ENCODE measurements at regions not wholly inside any gene's neighbourhood (a gene's known extent, or its start where the extent isn't known, plus 50 kb on each side); places are given as distances from the start of the nearest gene placed in this dataset.

DNA sequence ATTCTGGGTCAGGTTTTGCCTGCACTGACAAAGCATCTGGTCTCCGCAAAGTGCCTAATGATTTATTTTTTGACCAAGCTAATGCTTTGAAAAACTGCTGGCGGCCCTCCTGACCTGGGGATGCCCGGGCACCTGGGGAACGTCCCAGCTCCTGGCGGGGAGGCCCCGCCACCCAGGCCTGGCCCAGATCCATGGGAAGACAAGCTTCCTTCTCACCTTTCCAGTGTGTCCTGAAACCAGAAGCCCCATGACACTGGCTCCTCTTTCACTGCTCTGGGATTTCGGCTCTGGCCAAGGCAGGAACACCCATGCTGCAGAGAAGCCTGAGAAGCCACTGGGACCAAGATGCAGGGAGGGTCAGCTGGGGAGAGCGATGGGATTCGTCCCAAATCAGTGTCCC is 144.1 kb downstream of the SEC61B start:
- DNase-seq (ENCODE audit: low read depth) = no peak

DNA sequence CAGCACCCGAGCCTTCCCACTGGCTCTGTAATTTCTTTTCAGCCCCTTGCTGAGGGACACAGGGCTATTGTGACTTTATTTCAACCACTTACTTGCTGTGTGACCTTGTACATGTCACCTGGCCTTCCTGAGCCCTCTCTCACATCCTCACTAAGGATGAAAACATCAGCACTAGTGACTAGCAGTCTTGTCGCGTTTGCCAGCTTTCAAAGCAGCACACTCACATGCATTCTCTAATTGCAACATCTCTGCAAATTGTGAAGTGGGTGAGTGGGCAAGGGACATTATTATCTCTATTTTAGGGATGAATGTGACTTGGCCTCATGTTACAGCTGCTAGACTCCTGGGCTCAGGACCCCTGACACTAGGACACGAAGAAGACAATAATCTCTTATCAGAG is 144.5 kb downstream of the SEC61B start:
- no peak for DNase-seq (ENCODE audit: low read depth)

DNA sequence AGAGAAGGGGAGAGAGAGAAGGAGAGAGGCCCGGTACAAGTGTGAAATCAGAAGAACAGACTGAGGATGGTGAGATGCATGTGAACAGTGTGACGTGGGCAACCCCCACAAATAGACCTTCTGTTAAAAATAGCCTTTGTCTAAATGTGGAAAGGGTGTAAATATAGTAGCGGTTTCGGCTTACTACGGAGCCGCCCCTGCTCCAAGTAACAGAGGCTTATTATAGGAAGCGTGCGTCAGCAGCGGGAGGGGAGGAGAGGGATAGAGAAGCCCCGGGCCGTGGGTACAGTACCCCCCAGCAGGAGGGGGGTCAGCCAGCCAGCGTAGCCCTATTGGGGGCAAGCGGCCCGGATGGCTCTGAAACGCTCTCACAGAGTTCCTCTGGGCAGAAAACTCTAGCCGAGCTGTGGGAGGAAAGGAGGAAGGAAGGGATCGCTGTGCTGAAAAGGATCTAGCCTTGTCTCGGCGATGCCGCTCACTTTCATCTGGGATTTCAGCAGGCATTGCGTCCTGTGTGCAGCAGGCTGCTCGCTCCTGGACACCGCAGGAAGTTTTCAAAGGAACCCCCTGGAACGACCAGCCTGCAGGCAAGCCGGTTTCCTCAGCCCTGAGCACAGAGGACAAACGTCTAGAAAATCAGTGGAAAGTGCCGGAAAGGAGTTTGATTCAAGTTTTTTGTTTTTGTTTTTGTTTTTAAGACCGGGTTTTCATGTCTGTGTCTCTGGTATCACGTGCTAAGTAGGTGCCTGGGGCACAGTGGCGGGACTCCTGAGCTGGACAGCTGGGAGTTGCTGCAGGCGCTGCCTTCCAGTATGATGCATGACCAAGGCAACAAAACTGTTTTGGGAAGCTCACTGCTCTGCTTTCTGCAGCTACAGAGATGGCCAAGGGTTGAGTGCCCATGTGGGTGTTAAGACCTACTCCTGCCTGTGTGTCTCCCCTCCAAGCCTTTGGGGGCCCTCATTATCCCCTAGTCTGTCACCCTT is 146.6 kb downstream of the SEC61B start:
- no peak for DNase-seq (ENCODE audit: low read depth)

DNA sequence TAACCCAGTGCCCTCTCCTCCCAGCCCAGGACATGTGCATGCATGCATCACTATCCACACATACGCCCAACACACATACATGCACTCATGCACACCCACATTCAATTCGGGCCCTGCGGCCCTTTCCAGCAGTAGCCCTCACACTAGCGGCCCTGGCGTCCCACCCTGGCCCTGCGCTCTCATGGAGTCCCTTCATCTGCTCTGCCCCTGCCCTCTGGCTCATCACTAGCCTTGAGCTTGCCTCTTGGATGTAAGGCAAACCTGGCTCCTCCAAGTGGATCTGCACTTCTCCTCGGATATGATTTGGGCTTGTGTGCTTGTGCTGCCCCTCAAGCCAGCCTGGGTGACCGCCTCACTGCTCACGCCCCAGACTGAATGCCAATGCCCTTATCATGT is 147.2 kb downstream of the SEC61B start:
- DNase-seq (ENCODE audit: low read depth) = no peak

DNA sequence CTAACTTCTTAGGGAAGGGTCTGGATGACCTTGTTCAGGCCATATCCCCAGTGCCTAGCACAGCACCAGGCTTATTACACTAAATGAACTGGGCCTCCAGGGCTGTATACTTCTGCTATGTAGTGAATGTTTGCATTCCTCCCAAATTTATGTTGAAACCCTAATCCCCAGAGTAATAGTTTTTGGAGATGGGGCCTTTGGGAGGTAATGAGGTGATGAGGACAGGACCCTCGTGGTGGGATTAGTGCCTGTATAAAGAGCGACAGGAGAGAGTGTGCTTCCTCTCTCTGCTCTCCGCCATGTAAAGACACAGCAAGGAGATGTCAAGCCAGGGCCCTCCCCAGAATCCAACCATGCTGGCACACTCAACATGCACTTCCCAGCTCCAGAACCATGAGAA is 148.3 kb downstream of the SEC61B start:
- no peak for DNase-seq (ENCODE audit: low read depth)

DNA sequence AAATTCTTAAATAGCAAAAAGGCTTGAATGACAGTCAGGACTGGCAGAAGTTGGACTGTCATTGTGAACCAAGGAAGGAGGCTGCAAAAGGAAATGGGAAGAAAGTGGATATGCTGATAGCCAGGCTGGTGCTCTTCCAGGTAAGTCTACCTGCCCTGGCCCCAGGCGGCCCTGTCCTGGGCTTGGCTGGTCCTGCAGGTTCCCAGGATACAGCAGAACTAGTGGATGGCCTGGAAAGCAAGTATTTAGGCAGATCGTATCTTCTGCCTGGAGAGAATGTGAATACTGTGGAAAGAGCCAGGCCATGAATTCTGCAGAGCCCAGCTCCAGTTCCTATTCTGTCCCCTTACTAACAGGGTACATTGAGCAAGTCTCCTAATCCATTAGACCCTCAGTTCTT is 149.3 kb downstream of the SEC61B start:
- no peak for DNase-seq (ENCODE audit: low read depth)

DNA sequence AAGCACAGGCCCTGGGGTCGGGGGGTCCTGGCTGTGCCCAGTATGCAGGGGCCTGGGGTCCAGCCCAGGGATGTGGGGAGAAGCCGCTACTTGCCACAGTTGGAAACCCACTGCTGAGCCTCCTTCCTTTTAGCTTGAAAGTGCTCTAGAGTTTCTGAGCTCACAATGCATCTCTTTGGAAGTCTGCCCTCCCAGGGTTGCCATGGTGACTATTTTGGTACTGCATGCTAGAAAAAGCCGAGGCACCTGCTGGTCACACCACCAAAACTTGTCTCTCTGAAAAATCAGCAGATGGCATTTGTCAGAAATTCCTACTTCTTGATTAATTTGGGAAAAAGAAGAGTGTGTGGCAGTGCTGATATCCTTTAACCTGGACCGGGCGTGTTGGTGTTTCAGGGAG is 151.8 kb downstream of the SEC61B start:
- DNase-seq (ENCODE audit: low read depth) = no peak

DNA sequence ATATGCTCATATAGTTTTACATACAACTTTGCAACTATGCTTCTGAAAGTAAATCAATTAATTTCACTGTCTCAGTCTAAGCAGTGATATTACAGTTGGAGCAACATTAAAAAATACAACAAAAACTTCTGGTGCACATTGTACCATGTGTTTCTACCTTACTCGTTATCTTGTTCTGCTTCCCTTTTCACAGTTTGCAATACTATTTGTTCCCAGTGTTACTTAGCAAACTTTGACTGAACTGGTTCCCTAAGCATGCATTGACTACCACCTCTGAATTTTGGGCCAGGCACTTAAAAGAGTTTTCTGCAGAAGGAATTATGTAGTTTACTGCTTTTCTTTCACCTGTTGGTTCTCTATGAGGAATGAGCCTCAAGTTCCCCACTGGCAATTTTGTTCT is 152.7 kb downstream of the SEC61B start:
- DNase-seq (ENCODE audit: low read depth) = no peak

DNA sequence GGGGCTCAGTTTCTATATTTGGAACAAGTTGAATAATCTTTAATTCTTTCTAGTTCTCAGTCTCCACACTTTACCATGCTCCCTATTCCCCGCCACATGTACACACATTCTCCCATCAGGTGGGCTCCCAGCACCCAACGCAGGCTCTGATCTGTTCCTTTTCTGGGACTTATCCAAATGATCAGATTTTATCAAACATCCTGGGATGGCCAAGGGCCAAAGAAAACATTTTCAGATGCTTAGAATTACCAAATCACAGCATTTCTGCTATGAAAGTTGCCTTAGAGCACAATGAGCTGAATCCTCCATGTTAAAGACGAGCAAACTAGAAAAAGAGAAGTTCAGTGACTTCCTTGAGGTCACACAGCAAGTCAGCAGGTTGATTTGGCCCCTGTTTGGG is 153.4 kb downstream of the SEC61B start:
- DNase-seq (ENCODE audit: low read depth) = no peak

DNA sequence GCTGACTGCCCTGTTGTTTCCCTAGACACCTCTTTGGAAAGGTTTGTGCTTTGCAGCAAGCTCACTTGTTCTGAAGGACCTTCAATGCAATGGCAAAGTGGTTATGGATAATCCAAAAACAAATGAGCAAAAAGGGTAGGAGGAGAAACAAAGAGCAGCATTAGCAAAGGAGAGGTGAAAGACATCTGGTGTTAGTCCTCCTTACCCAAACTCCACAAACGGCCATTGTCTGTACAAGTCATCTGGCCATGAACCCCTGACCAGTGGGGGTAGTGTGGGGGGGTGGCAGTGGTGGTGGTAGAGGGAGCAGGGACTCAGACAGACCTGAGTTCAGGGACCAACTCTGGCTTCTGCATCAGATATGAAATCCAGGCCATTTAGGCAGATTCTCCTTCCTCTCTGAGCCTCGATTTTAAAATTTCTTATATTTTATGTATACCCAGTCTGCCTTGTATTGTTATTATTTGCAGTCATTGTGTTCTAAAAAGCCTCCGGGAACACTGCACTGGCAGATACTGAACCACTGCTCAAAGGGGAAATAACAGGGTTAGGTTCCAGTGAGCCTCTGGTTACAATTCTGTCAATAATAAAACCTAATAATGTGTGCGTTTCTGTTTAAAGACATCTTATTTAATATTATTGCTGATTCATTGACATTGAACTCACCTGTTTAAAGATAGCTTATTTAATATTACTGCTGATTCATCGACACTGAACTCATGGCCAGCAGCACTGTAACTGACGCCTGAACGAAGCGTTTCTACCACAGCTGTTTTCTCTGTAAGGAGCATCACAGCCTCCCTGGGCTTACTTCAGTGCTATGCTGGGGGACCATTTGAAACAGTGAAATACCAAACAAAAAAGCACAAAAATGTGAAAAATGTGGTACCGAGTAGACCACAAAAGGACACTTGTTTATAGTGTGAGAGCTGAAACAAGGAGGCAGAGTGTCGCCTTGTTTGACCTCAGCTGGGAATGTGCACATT is 156.0 kb downstream of the SEC61B start:
- no peak for DNase-seq (ENCODE audit: low read depth)

DNA sequence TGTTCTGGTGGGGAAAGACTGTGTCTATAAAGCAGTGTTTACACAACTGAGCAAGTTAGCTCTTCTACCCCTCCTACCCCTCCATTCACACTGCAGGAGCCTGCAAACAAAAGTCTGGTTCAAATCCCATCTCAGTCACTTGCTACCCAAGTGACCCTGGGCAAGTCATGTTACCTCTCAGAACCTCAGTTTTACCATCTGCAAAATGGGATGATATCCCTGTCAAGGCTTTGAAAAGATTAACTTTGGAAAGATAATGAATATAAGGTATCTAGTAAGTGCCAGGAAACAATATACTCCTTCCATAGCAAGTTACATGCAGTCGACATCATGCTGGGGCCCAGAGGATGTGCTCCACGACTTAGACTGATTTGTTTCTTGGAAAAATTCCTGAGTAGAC is 161.5 kb downstream of the SEC61B start:
- DNase-seq (ENCODE audit: low read depth) = no peak

DNA sequence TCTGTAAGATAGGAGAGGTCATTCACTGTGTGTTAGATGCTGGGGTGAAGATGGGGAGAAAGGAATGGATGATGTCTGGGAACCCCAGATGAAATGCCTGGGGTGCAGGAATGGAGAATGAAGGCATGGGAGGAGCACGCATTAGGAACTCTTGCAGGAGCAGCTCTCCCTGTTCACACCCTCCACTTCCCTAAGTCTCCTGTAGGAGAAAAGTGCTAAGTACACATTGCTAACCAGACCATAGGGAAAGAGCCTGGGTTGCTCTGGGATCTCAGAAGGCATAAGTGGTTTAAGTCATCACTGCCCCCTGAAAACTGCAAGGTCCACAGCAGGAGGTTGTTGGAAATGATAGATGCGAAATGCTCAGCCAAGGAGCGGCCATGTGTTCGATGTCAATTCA is 163.1 kb downstream of the SEC61B start:
- DNase-seq (ENCODE audit: low read depth) = no peak

DNA sequence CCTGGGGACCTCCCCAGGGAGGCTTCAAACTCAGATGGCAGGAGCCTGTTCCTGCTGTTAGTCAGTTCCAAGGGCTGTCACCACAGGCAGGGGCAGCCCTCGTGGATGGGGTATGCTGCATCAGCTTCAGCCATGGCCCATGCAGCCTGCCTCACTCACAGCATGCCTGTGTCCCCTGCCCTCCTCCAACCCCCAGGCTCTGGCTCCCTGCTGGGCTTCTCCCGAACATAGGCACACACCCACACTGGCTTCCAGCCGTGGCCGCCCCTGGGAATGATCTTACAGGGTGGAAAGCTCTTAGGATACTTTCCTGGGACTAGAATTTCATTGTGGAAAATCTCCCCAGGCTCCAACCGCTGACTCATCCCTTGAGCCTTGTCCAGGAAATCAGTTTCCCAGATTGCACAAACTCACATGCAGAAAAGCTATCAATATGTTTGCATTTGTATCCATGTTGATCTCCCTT is 163.8 kb downstream of the SEC61B start:
- DNase-seq (ENCODE audit: low read depth) = no peak

DNA sequence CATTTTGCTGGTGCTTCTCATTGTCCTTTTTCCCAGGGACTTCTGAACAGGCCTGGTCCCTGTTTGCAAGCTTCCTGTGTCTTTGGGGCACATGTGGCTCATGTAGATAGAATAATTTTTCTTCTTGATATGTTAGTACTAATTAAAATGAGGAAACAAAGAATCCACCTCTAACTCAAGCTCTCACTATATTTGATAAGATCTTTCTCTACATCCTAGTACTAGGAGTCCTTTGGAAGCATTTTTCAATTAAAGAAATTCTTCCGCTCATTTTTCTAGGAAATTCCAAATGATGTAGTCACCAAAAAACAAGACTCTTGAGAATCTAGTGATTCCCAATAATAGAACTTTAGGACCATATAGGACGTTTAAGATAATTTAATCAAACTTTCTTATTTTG is 165.3 kb downstream of the SEC61B start:
- DNase-seq (ENCODE audit: low read depth) = no peak

DNA sequence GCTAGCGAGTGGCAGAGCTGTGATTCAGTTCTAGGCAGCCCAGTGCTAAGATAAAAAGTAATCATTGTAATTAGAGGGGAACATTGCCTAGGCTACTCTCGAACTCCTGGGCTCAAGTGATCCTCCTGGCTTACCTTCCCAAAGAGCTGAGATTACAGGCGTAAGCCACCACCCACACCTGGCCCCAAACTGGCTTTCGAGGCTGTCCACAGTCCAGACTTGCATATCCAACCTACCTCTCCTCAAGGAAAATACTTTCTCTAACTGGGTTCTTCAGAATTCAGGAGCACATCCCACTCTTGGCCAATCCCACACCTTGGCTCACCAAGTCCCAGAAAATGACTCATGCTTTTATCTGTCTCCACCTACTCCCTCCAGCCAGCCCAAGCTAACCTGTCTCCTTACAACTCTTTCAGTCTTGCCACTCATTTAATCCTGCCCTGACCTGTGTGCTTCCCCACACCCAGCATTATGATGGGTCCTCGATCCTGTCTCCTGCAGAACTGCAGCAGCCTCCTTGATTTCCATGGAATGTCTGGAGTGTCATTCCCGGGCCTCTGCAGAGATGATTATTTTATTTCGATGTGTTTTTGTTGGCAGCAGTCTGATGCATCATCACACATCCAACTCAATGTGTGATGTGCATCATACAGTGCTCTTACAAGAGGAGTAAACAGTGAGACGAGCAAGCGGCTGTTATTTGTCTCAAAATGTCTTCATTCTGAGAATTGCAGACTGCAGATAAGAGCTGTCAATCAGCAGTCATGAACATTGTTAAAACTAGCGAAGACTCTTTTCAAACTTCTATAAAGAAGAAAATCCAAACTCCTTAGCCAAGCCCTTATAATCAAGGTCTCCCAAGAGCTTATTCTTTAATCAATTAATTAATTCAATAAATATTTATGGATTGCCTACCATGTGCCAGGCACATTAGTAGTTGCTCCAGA is 167.3 kb downstream of the SEC61B start:
- no peak for DNase-seq (ENCODE audit: low read depth)

DNA sequence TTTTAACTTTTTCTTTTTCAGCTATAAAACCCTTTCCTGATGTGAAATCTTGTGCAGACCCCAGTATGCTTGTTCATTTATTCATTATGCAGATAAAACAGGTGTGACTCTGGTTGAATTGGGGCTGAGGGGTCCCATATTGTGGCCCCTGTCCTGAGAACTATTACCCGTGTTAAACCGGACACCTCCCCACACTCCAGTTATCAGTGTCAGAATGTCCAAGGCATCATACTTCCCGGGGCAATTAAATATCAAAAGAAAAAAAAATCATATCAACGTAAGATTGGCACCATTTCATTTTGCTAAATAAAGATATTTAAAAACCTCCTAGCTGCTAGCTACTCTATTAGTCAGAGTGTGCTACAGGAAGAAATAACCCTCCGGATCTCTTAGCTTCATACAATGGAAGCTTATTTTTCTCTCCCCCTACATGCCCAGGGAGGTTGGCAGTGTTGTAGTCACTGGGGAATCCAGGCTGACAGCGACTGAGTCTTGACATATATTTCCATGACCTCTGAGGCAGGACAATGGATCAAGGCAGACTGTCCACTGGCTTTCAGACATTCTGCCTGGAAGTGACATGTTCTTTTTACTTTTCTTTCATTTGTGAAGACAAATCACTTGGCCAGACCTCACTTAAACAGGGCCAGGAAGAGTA is 170.0 kb downstream of the SEC61B start:
- DNase-seq (ENCODE audit: low read depth) = no peak

DNA sequence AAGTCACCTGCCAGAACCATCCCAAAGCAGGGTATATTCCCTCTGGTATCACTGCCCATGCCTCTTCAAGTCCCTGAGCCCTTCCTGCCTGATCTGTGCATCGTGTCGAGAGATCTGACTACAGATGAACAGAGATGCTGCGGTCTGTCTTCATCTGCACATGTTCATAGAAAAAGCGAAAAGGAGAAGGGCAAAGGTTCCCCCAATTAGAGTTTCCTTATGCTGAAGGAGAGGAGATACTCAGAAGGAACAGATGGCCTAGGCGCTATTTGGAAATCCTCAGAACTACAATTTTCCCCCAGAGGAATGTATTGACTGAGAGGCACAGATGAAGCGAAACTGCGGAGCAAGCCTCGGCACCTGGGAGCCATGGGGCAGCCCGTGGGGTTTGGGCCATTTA is 170.9 kb downstream of the SEC61B start:
- no peak for DNase-seq (ENCODE audit: low read depth)

DNA sequence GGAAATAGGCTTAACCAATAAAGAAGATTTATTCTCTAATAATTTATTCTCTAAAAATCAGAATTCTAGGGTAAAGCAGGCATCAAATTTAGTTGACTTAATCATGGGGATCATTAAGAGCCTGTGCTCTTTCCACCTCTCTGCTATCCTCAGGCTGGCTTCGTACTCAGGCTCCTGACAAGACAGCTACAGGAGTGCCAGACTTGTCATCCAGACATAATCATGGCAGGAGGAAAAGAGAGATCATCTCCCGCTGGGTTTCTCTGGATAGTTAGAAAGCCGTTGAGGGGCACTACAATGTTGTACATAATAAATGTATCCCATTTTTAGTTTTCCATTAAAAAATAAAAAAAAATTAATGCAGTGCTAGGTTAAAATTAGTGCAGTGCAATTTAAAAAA is 171.9 kb downstream of the SEC61B start:
- DNase-seq (ENCODE audit: low read depth) = no peak

DNA sequence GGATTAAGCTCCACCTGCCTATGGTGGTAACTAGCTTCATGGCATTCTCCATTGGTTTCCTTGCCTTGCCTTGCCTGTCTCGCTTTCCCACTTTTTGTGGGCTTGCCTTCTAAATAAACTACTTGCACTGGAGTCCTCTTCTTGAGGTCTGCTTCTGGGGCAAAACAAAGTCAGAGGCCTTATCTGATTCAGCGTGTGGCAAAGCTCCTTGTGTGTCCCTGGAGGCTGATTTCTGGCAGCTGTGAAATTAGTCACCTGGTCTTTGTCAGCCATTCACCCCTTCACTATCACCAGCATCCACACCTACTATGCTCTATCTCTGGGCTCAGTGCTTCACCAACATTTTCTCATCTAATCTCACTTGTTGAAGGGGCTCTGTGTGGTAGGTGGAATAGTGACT is 176.2 kb downstream of the SEC61B start:
- no peak for DNase-seq (ENCODE audit: low read depth)

DNA sequence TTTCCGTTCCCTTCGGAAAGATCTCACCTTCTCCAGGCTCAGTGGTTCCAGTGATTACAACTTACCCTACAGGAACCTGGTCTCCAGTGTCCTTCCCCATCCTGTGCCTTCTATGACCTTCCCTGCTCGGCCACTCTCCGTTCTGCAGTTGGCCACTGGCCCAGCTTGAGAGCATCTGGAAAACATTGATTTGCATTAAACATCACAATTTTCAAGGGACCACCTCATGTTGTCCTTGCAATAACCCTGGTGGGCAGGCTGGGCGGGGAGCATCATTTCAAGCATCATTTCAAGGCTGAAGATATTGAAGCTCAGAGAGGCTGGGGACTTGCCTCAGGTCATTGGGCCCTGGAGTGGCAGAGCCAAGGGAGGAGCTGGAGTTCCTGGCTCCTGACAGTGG is 177.4 kb downstream of the SEC61B start:
- no peak for DNase-seq (ENCODE audit: low read depth)

DNA sequence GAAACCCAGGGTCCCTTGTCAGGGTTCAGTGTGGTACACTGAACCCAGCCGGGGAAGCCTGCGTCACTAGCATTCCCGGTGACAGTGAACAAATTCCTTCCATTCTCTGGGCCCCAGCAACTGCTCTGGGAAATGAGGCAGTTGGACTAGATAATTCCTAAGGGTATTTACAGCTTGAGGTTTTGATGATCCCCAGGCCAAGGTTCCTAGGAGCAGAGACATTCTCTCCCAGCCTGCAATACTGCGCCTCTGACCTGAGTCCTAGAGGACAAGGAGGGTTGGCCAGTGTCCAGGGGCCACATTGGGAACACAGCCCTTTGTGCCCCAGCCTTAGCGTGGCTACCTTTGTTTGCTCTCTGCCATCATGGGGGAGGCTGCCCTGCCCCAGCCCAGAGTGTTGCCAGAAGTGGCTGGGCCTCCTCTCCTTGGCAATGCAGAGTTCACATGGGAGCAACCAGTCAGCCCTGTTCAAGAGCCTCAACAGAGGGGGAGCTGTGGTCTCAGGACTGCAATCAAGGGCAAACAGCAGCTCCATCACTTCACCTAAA is 178.2 kb downstream of the SEC61B start:
- no peak for DNase-seq (ENCODE audit: low read depth)

All from activated gamma-delta T cell treated with anti-CD3 and anti-CD28 coated beads, Interleukin-2, amount 50 U/mL, for 16 hours (primary cell).